Osteoblast (primary cell): ENCODE measurements at regions not wholly inside any gene's neighbourhood (a gene's known extent, or its start where the extent isn't known, plus 50 kb on each side); places are given as distances from the start of the nearest gene placed in this dataset.

Experiments used
- DNase-seq: peaks from one replicate; pipeline ENCODE4 v3.0.0; 2011; ENCODE audit warnings: low spot score, mixed read lengths; ENCODE audit not compliant: insufficient read length; ENCODE audit errors: missing footprints
- H2AFZ ChIP-seq: 2 replicates; pipeline ENCODE4 v1.6.0; 2011; ENCODE audit warnings: mild to moderate bottlenecking, low read length
- H3K27ac ChIP-seq: 2 replicates; pipeline ENCODE4 v1.5.1; 2011; ENCODE audit warnings: mild to moderate bottlenecking, low read depth, low read length, moderate library complexity
- H3K27me3 ChIP-seq: 2 replicates; pipeline ENCODE4 v1.6.0; 2012; ENCODE audit warnings: mild to moderate bottlenecking, control low read depth, inconsistent platforms, low read length, moderate library complexity; ENCODE audit not compliant: insufficient read depth
- H3K36me3 ChIP-seq: 2 replicates; pipeline ENCODE4 v1.5.1; 2011; ENCODE audit warnings: mild to moderate bottlenecking, low read length, control low read depth, moderate library complexity; ENCODE audit not compliant: insufficient read depth
- H3K4me1 ChIP-seq: 2 replicates; pipeline ENCODE4 v1.5.1; 2011; ENCODE audit warnings: mild to moderate bottlenecking, low read length, control low read depth, moderate library complexity; ENCODE audit not compliant: insufficient read depth
- H3K4me2 ChIP-seq: 2 replicates; pipeline ENCODE4 v1.6.0; 2011; ENCODE audit warnings: mild to moderate bottlenecking, low read length; ENCODE audit not compliant: insufficient read depth
- H3K4me3 ChIP-seq: fragments of 200-600 bp; sonication (generic); 3 replicates; pipeline ENCODE4 v1.5.1; 2012; ENCODE audit warnings: mild to moderate bottlenecking, low read length, inconsistent platforms; ENCODE audit not compliant: insufficient read depth
- H3K79me2 ChIP-seq: 2 replicates; pipeline ENCODE4 v1.6.0; 2012; ENCODE audit warnings: mild to moderate bottlenecking, low read length, control low read depth, inconsistent platforms; ENCODE audit not compliant: insufficient read depth
- H3K9me3 ChIP-seq: 2 replicates; pipeline ENCODE4 v1.5.1; 2011; ENCODE audit warnings: low read depth, low read length, control low read depth
- H4K20me1 ChIP-seq: 2 replicates; pipeline ENCODE4 v1.6.0; 2012; ENCODE audit warnings: mild to moderate bottlenecking, low read length, control low read depth; ENCODE audit not compliant: insufficient read depth
- TF ChIP-seq, protein P1 (sequence below): IDR thresholded peaks from 2 replicates; pipeline ENCODE4 v1.5.1; 2011; ENCODE audit warnings: mild to moderate bottlenecking, low read depth, low read length, moderate library complexity; ENCODE audit errors: extremely low read depth

DNA sequence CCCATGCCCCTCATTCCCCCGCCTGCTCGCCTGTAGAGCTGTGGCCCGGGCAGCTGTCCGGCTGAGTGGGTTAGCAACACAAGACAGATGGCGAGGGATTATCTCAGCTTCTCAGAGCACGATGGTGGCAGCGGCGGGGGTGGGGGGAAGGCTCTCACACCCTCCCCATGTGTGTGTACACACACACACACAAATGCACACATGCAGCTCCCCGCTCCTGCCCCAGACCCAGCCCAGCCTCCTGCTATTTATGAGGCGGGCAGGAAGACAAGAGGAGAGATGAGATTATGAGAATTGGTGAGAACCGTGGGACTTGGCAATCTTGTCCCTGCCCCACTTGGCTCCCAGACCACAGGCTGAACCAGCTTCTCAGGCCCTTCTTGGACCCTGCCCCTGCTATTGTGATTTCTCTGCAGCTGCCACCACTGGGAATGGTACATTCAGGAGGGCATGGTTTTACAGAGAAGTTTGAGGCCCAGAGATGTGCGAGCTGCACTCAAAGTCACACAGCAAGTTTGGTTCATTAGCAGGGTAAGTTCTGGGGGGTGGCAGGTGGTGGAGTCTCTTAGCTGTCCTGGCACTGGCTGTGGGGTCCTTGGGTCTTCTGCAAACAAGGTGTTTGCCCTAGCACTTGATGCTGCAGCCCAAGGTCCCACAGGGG lies 51.0 kb upstream of the PSD2 start:
- H3K4me1 ChIP-seq, result peaks cover 39% of the 10 kb centered on the region
- TF ChIP-seq, protein P1, sequence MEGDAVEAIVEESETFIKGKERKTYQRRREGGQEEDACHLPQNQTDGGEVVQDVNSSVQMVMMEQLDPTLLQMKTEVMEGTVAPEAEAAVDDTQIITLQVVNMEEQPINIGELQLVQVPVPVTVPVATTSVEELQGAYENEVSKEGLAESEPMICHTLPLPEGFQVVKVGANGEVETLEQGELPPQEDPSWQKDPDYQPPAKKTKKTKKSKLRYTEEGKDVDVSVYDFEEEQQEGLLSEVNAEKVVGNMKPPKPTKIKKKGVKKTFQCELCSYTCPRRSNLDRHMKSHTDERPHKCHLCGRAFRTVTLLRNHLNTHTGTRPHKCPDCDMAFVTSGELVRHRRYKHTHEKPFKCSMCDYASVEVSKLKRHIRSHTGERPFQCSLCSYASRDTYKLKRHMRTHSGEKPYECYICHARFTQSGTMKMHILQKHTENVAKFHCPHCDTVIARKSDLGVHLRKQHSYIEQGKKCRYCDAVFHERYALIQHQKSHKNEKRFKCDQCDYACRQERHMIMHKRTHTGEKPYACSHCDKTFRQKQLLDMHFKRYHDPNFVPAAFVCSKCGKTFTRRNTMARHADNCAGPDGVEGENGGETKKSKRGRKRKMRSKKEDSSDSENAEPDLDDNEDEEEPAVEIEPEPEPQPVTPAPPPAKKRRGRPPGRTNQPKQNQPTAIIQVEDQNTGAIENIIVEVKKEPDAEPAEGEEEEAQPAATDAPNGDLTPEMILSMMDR, result no peak
- H3K4me2 ChIP-seq, result peak overlapping the region; percentile 90
- no peaks in the 10 kb centered on the region for H3K36me3 ChIP-seq
- no peaks in the 10 kb centered on the region for H4K20me1 ChIP-seq
- no peak overlapping the region for H3K4me3 ChIP-seq
- H3K27ac ChIP-seq, result peak overlapping the region; percentile 86
- H3K27me3 ChIP-seq, result no peaks in the 10 kb centered on the region
- H2AFZ ChIP-seq, result no peak overlapping the region
- H3K79me2 ChIP-seq, result no peaks in the 10 kb centered on the region
- DNase-seq, result peak; percentile 80
- H3K9me3 ChIP-seq, result no peaks in the 10 kb centered on the region

GRCh38 chr5:139745132-139745799 lies 50.3 kb upstream of the PSD2 start:
- Histone ChIP-seq H3K4me3 (peak overlapping the region; percentile 70), H3K4me1 (peaks cover 39% of the 10 kb centered on the region), H3K27ac (peak overlapping the region; percentile 86), H2AFZ (peak overlapping the region; percentile 88), H4K20me1 (no peaks in the 10 kb centered on the region), H3K27me3 (no peaks in the 10 kb centered on the region), H3K4me2 (peak overlapping the region; percentile 90), H3K9me3 (no peaks in the 10 kb centered on the region), H3K36me3 (no peaks in the 10 kb centered on the region), H3K79me2 (no peaks in the 10 kb centered on the region)
- TF ChIP-seq, protein P1, result no peak
- DNase-seq, result peak; percentile 99

DNA sequence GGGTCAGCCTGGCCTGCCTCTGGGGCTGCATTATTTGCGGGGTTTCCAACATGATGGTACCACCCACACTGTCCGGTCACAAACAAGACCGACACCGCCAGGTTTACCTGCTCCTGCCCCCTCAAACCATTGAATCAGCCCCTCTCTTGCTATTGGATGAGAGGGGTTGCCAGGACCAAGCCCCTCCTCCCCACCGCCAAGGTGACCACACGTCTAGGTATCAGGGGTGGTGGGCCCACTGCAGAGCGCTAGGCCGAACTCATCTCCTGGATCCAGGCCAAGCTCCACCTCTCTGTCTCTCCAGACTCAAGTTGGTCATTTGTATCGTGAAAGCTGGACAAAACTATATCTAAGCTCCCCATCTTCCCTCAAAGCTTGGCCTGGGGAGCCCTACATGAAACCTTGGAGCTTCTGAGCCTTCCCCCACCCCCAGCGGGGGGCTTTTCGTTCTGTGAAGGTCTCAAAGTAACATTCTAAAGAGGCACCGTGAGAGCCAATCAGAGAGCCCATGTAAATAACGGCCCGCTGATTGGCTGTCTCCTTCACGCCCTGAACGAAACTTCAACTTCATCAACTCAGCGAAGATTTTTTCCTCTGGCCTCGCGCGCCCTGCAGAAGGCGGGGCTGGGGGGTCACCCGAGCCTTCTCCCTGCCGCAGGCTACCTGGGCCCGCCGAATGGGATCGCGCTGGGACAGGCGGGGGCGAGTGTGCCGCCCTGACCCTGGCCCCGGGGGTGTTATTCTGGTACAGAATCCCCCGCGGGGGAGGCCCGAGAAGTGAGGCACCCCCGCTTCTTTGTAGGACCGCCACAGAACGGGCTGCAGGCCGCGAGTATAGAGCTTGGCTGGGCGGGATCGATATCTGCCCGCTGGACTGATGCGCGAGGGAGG lies 49.6 kb upstream of the PSD2 start:
- H3K9me3 ChIP-seq, result no peaks in the 10 kb centered on the region
- H3K79me2 ChIP-seq, result no peaks in the 10 kb centered on the region
- H3K27me3 ChIP-seq, result no peaks in the 10 kb centered on the region
- TF ChIP-seq, protein P1, result no peak
- peaks cover 39% of the 10 kb centered on the region for H3K4me1 ChIP-seq
- H3K4me2 ChIP-seq, result peak overlapping the region; percentile 90
- peak overlapping the region; percentile 70 for H3K4me3 ChIP-seq
- peak overlapping the region; percentile 88 for H2AFZ ChIP-seq
- peak; percentile 96 for DNase-seq
- H4K20me1 ChIP-seq, result no peaks in the 10 kb centered on the region
- H3K27ac ChIP-seq, result peak overlapping the region; percentile 86
- H3K36me3 ChIP-seq, result no peaks in the 10 kb centered on the region
